ENCODE measurements at regions not wholly inside any gene's neighbourhood (a gene's known extent, or its start where the extent isn't known, plus 50 kb on each side); places are given as distances from the start of the nearest gene placed in this dataset.
"Not testable (repeated sequence)": the region's sequence is repeated elsewhere in the genome, so short reads cannot be mapped to it uniquely, and the experiment has no call there.

DNA sequence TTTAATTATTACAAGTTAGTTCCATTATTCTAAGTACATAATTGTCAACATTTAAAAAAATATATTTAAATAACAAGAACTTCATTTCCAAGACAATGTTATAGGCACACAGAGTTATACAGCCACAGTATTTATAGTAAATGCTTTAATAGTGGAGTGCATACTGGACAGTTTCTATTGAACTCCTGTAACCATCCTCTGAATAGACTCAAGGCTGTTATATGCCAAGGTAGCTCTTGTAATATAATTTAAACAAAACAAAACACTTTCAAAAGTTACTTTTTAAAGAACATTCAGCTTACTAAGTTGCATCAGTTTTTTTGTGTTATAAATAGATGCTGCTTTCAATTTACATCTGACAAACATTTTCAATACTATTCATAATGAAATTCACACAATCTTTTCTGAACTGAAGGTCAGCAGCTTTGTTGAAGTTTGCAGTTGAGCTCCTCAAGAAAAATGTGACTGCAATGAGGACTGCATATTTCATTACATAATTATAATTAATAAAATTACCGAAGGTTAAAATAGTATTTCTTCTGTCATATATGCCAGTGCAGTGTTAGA lies 549.9 kb upstream of the CYLC2 start:
- in situ Hi-C loops (cut with MboI; ENCODE audit: low sequenced_read_pairs in 4 of 4), result no loop called here
- no peak for TF ChIP-seq POLR2A (IDR thresholded peaks at IDR 0.05)
- TF ChIP-seq, protein P1, sequence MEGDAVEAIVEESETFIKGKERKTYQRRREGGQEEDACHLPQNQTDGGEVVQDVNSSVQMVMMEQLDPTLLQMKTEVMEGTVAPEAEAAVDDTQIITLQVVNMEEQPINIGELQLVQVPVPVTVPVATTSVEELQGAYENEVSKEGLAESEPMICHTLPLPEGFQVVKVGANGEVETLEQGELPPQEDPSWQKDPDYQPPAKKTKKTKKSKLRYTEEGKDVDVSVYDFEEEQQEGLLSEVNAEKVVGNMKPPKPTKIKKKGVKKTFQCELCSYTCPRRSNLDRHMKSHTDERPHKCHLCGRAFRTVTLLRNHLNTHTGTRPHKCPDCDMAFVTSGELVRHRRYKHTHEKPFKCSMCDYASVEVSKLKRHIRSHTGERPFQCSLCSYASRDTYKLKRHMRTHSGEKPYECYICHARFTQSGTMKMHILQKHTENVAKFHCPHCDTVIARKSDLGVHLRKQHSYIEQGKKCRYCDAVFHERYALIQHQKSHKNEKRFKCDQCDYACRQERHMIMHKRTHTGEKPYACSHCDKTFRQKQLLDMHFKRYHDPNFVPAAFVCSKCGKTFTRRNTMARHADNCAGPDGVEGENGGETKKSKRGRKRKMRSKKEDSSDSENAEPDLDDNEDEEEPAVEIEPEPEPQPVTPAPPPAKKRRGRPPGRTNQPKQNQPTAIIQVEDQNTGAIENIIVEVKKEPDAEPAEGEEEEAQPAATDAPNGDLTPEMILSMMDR (IDR thresholded peaks at IDR 0.05 in 4 of 5, conservative IDR thresholded peaks at IDR 0.05 in 1 of 5), result no peak

DNA sequence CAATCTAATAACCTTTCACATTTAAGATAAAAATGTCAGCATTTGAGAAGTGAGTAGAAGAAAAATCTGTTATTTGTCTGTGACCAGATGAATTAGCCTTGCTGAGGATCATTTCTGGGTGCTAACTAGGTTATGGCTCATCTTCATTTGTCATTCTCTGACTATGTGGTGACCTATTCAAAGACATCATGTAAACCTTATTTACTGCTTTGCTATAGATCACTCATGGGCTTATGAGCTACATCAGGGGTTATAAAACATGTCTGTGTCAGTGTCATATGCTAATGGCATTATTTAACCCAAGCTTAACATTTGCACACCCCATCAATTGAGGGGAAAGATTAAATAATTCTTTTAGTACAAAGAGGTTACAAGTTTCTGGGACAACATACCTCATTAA lies 555.5 kb upstream of the CYLC2 start:
- TF ChIP-seq POLR2A (IDR thresholded peaks at IDR 0.05), result no peak
- TF ChIP-seq, protein P1 (IDR thresholded peaks at IDR 0.05 in 4 of 5, conservative IDR thresholded peaks at IDR 0.05 in 1 of 5), result no peak
- Histone ChIP-seq H3K27me3 (no peaks in the 10 kb centered on the region), H3K4me1 (no peaks in the 10 kb centered on the region), H3K36me3 (no peaks in the 10 kb centered on the region), H3K4me3 (no peak overlapping the region), H3K27ac (no peak overlapping the region), H3K9me3 (no peaks in the 10 kb centered on the region)
- in situ Hi-C loops (cut with MboI; ENCODE audit: low sequenced_read_pairs in 4 of 4), result no loop called here
- ATAC-seq (no peak), DNase-seq (no peak)
- intact Hi-C loops (cut with DNase I; ENCODE audit: low total_unique reads), result no loop called here

More for the DNA sequence above, 549.9 kb upstream of the CYLC2 start:
- intact Hi-C loops (cut with DNase I; ENCODE audit: low total_unique reads), result no loop called here
- H3K36me3 ChIP-seq, result no peaks in the 10 kb centered on the region
- no peaks in the 10 kb centered on the region for H3K27me3 ChIP-seq
- no peak for DNase-seq
- no peaks in the 10 kb centered on the region for H3K9me3 ChIP-seq
- H3K27ac ChIP-seq, result no peak overlapping the region
- no peak for ATAC-seq
- H3K4me3 ChIP-seq, result no peak overlapping the region
- no peaks in the 10 kb centered on the region for H3K4me1 ChIP-seq

DNA sequence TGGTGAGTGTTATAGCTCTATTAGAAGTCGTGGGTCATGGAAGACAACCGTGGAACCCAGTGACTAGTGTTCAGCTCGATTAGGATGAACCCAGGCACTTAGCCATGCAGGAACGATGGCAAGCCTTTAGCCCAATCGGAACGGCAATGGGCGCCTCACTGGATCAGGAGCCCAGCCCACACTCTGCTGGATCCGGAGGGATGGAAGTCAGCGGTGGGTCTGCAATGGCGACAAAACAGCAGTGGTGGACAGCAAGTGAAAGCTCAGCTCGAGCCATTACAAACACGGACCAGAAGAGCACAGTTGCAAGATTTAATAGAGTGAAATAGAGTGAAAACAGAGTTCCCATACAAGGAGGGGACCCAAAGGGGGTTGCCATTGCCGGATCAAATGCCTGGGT lies 558.5 kb upstream of the CYLC2 start:
- H3K4me1 ChIP-seq; H3K36me3 ChIP-seq; H3K27me3 ChIP-seq; intact Hi-C loops (cut with DNase I; ENCODE audit: low total_unique reads); ATAC-seq; H3K27ac ChIP-seq; H3K9me3 ChIP-seq; DNase-seq; H3K4me3 ChIP-seq; in situ Hi-C loops (cut with MboI; ENCODE audit: low sequenced_read_pairs in 4 of 4): not testable (repeated sequence)

DNA sequence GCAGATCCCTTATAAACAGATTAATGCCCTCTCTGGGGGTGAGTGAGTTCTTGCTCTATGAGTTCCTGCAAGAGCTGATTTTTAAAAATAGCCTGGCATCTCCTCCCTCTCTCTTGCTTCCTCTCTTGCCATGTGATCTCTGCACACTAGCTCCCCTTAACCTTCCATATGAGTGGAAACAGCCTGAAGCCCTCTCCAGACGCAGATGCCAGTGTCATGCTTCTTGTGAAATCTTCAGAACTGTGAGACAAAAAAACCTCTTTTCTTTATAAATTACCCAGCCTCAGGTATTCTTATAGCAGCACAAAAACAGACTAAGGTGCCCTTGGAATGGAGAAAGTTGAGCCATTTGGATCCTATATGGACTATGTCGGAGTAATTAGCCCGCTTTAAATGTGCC lies 559.7 kb upstream of the CYLC2 start:
- no peak for ATAC-seq

DNA sequence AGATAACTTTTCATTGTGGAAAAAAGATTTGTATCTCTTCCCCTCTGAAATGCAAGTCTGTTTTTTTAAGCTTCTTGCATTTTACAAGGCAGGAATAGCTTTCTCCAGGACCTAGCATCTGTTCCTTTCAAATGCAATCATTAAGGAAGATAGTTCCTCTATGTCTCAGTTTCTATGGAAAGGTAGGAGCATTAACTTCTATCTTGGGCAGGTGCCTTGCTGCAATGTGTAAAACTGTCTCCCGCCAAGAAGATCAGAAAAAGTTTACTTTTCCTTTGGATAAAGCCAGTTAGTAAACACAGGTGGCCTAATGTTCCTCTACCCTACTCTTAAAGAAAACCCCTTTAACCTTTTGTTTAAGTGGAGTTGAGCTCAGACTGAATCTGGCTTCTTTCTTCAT lies 560.6 kb upstream of the CYLC2 start:
- intact Hi-C loops (cut with DNase I; ENCODE audit: low total_unique reads) (no loop called here), in situ Hi-C loops (cut with MboI; ENCODE audit: low sequenced_read_pairs in 4 of 4) (no loop called here)
- H3K27me3 ChIP-seq, result no peaks in the 10 kb centered on the region
- no peaks in the 10 kb centered on the region for H3K4me1 ChIP-seq
- no peak overlapping the region for H3K27ac ChIP-seq
- no peak overlapping the region for H3K4me3 ChIP-seq
- DNase-seq (no peak), ATAC-seq (no peak)
- TF ChIP-seq, protein P1 (IDR thresholded peaks at IDR 0.05 in 4 of 5, conservative IDR thresholded peaks at IDR 0.05 in 1 of 5), result no peak
- TF ChIP-seq POLR2A (IDR thresholded peaks at IDR 0.05), result no peak
- no peaks in the 10 kb centered on the region for H3K36me3 ChIP-seq
- H3K9me3 ChIP-seq, result no peaks in the 10 kb centered on the region

More for the DNA sequence above, 559.7 kb upstream of the CYLC2 start:
- H3K9me3 ChIP-seq, result no peaks in the 10 kb centered on the region
- no peak for DNase-seq
- no peaks in the 10 kb centered on the region for H3K4me1 ChIP-seq
- in situ Hi-C loops (cut with MboI; ENCODE audit: low sequenced_read_pairs in 4 of 4), result no loop called here
- no peak overlapping the region for H3K4me3 ChIP-seq
- intact Hi-C loops (cut with DNase I; ENCODE audit: low total_unique reads), result no loop called here
- no peak for TF ChIP-seq POLR2A (IDR thresholded peaks at IDR 0.05)
- TF ChIP-seq, protein P1 (IDR thresholded peaks at IDR 0.05 in 4 of 5, conservative IDR thresholded peaks at IDR 0.05 in 1 of 5), result no peak
- H3K27me3 ChIP-seq, result no peaks in the 10 kb centered on the region
- H3K27ac ChIP-seq, result no peak overlapping the region
- no peaks in the 10 kb centered on the region for H3K36me3 ChIP-seq
